Spleen (tissue), 7 donors: ENCODE measurements at regions not wholly inside any gene's neighbourhood (a gene's known extent, or its start where the extent isn't known, plus 50 kb on each side); places are given as distances from the start of the nearest gene placed in this dataset.

ENCODE experiments used
- CTCF ChIP-seq, 11 experiments: fragments of 200-600 bp in 7 of 11; fragments of 450-650 bp in 4 of 11; sonication (generic) in 4 of 11; IDR thresholded peaks in 8 of 11; conservative IDR thresholded peaks in 3 of 11; 1 replicate in 7 of 11; 2 replicates in 4 of 11; pipeline versions ENCODE4 v1.4.0 to v1.8.0; 2016 to 2021; ENCODE audit warnings: antibody characterized with exemption in 11 of 11, inconsistent platforms in 4 of 11, mild to moderate bottlenecking in 1 of 11
- POLR2A ChIP-seq, 3 donors: fragments of 450-650 bp; IDR thresholded peaks; one replicate each; pipeline ENCODE4 v1.5.1; 2017; ENCODE audit warnings: antibody characterized with exemption in 3 of 3, mild to moderate bottlenecking in 1 of 3
- donor health status: DM: no; HTN: no; CAD: no; lungs with moderate emphysema.
- donor health status: DM: no; HTN: no; CAD: no.
- donor health status: DM: no; HTN: no; CAD: no.

- TF ChIP-seq CTCF (IDR thresholded peaks at IDR 0.05 in 8 of 11, conservative IDR thresholded peaks at IDR 0.05 in 3 of 11): no peak
- no peak for TF ChIP-seq POLR2A (IDR thresholded peaks at IDR 0.05)
Observed at GRCh38 chr16:85506635-85506911, 106.5 kb upstream of the GSE1 start.
